ENCODE measurements at regions not wholly inside any gene's neighbourhood (a gene's known extent, or its start where the extent isn't known, plus 50 kb on each side); places are given as distances from the start of the nearest gene placed in this dataset.

DNA sequence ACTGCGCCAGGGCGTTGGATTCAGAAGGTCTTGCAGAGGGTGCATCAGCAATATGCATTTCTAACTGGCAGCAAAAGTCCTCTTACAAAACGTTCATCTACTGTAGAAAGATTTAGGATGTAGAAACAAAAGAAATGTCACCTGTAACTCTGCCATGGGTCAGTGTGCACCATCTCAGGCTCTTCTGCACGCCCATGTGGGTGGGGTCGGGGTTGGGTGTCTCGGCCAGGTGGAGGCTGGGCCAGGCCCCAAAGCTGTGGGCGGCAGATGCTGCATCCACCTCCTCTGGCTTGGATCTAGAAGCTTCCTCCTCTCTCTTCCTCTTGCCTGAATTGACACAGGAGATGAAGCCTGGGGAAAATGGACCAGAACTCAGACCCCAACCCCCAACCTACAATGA lies 111.3 kb upstream of the PPP2R2D start:
- no peak for TF ChIP-seq EZH2 (IDR thresholded peaks at IDR 0.05; ENCODE audit: low read length, unreplicated experiment)
- TF ChIP-seq, protein P1, sequence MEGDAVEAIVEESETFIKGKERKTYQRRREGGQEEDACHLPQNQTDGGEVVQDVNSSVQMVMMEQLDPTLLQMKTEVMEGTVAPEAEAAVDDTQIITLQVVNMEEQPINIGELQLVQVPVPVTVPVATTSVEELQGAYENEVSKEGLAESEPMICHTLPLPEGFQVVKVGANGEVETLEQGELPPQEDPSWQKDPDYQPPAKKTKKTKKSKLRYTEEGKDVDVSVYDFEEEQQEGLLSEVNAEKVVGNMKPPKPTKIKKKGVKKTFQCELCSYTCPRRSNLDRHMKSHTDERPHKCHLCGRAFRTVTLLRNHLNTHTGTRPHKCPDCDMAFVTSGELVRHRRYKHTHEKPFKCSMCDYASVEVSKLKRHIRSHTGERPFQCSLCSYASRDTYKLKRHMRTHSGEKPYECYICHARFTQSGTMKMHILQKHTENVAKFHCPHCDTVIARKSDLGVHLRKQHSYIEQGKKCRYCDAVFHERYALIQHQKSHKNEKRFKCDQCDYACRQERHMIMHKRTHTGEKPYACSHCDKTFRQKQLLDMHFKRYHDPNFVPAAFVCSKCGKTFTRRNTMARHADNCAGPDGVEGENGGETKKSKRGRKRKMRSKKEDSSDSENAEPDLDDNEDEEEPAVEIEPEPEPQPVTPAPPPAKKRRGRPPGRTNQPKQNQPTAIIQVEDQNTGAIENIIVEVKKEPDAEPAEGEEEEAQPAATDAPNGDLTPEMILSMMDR (conservative IDR thresholded peaks at IDR 0.05; ENCODE audit: low read depth, low read length), result no peak
- TF ChIP-seq EZH2phosphoT487 (IDR thresholded peaks at IDR 0.05; ENCODE audit: borderline replicate concordance, low read length), result no peak
